ENCODE measurements at regions not wholly inside any gene's neighbourhood (a gene's known extent, or its start where the extent isn't known, plus 50 kb on each side); places are given as distances from the start of the nearest gene placed in this dataset.

GRCh38 chr13:57527114-57527735 is 104.3 kb upstream of the PCDH17 start:
- ChIA-PET POLR2A (no interaction called here), CTCF (no interaction called here)
- TF ChIP-seq FOXM1 (IDR thresholded peaks at IDR 0.05; ENCODE audit: borderline replicate concordance) (no peak), BHLHE40 (IDR thresholded peaks at IDR 0.05; ENCODE audit: borderline replicate concordance) (no peak), SP1 (IDR thresholded peaks at IDR 0.05) (no peak), ZNF384 (IDR thresholded peaks at IDR 0.05) (no peak), TARDBP (IDR thresholded peaks at IDR 0.05) (no peak), L3MBTL2 (conservative IDR thresholded peaks at IDR 0.05) (no peak), ARNT (IDR thresholded peaks at IDR 0.05) (no peak), FOXA1 (IDR thresholded peaks at IDR 0.05) (no peak)
- DNase-seq (ENCODE audit: extremely low spot score) = no peak

DNA sequence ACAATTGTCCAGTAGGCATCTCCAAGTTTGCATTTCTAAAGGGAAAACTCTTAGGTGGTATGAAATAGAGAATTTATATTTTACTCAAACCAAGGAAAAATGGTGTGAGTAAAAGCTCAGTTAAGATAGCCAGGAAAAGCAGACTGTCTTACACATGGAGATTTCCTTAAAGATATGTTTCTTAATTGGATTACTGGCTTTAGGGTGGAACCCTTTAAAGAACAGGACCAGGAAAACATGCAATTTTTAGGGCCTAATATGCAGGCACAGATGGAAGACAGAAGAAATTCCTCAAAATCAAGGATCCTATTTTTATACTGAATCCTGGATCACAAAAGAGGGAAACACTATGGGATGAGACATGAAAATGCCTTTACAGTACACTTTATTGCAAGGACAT is 100.3 kb upstream of the PCDH17 start:
- CTCF ChIA-PET = no interaction called here

GRCh38 chr13:57546942-57547341 is 84.6 kb upstream of the PCDH17 start:
- ChIA-PET CTCF (no interaction called here), POLR2A (no interaction called here)
- TF ChIP-seq FOXM1 (IDR thresholded peaks at IDR 0.05; ENCODE audit: borderline replicate concordance) (no peak), SUZ12 (IDR thresholded peaks at IDR 0.05) (no peak), FOXK2 (IDR thresholded peaks at IDR 0.05) (no peak), L3MBTL2 (conservative IDR thresholded peaks at IDR 0.05) (no peak), ELF4 (IDR thresholded peaks at IDR 0.05) (no peak), FOXA1 (IDR thresholded peaks at IDR 0.05) (no peak), BHLHE40 (IDR thresholded peaks at IDR 0.05; ENCODE audit: borderline replicate concordance) (no peak), NFRKB (IDR thresholded peaks at IDR 0.05) (no peak), CTBP1 (IDR thresholded peaks at IDR 0.05; ENCODE audit: borderline replicate concordance) (no peak), PKNOX1 (IDR thresholded peaks at IDR 0.05) (no peak), SP1 (IDR thresholded peaks at IDR 0.05) (no peak), HDGF (IDR thresholded peaks at IDR 0.05; ENCODE audit: borderline replicate concordance) (no peak), TARDBP (IDR thresholded peaks at IDR 0.05) (no peak), ARNT (IDR thresholded peaks at IDR 0.05) (no peak), ZNF384 (IDR thresholded peaks at IDR 0.05) (no peak), LEF1 (IDR thresholded peaks at IDR 0.05; ENCODE audit: borderline replicate concordance) (no peak)
- no peak for DNase-seq (ENCODE audit: extremely low spot score)

More for the DNA sequence above, 100.3 kb upstream of the PCDH17 start:
- no peak for TF ChIP-seq ARNT (IDR thresholded peaks at IDR 0.05)
- no peak for TF ChIP-seq FOXM1 (IDR thresholded peaks at IDR 0.05; ENCODE audit: borderline replicate concordance)
- TF ChIP-seq ELF4 (IDR thresholded peaks at IDR 0.05) = no peak
- TF ChIP-seq FOXA1 (IDR thresholded peaks at IDR 0.05) = no peak
- no peak for TF ChIP-seq TARDBP (IDR thresholded peaks at IDR 0.05)
- POLR2A ChIA-PET = no interaction called here
- no peak for DNase-seq (ENCODE audit: extremely low spot score)

DNA sequence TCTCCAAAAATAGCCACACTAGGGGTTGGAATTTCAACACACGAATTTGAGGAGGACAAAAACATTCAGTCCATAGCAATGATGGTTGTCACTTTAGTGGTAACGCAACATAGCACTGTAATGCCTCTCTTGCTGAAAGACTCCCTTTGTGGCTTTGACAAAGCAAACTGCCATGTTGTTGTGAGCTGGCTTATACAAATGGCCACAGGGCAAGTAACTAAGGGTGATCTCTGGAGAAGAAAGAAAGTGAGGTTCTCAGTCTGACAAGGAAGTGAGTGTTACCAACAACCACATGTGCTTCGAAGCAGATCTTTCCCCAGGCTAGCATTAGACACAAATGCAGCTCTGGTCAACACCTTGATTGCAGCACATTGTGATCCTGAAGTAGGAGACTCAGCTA is 79.1 kb upstream of the PCDH17 start:
- CTCF ChIA-PET = no interaction called here
- TF ChIP-seq NFRKB (IDR thresholded peaks at IDR 0.05) (no peak), HDGF (IDR thresholded peaks at IDR 0.05; ENCODE audit: borderline replicate concordance) (no peak), TARDBP (IDR thresholded peaks at IDR 0.05) (no peak), BHLHE40 (IDR thresholded peaks at IDR 0.05; ENCODE audit: borderline replicate concordance) (no peak), L3MBTL2 (conservative IDR thresholded peaks at IDR 0.05) (no peak), SUZ12 (IDR thresholded peaks at IDR 0.05) (no peak), SP1 (IDR thresholded peaks at IDR 0.05) (no peak), ZNF384 (IDR thresholded peaks at IDR 0.05) (no peak), ELF4 (IDR thresholded peaks at IDR 0.05) (no peak), FOXM1 (IDR thresholded peaks at IDR 0.05; ENCODE audit: borderline replicate concordance) (no peak), ARNT (IDR thresholded peaks at IDR 0.05) (no peak), CTBP1 (IDR thresholded peaks at IDR 0.05; ENCODE audit: borderline replicate concordance) (no peak), LEF1 (IDR thresholded peaks at IDR 0.05; ENCODE audit: borderline replicate concordance) (no peak), FOXK2 (IDR thresholded peaks at IDR 0.05) (no peak), FOXA1 (IDR thresholded peaks at IDR 0.05) (no peak), PKNOX1 (IDR thresholded peaks at IDR 0.05) (no peak)
- POLR2A ChIA-PET = no interaction called here

DNA sequence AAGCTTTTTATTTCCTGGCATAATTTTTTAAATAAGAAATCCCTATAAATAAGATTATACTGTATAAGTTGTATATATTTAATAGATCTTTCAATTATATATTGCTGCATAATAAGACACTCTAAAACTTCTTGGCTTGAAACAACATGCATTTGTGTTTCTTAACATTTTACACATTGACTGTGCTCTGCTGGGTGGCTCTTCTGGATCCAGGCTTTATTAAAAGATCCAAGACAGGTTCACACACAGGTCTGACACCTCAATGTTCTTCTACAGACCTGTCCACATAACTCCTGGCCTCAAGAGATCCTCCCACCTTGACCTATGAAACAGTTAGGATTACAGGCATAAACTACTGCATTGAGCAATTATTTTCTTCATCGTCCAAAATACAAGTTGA is 77.6 kb upstream of the PCDH17 start:
- POLR2A ChIA-PET = no interaction called here
- no peak for TF ChIP-seq SUZ12 (IDR thresholded peaks at IDR 0.05)
- no peak for TF ChIP-seq FOXA1 (IDR thresholded peaks at IDR 0.05)
- TF ChIP-seq FOXM1 (IDR thresholded peaks at IDR 0.05; ENCODE audit: borderline replicate concordance) = no peak
- no peak for TF ChIP-seq FOXK2 (IDR thresholded peaks at IDR 0.05)
- no peak for TF ChIP-seq BHLHE40 (IDR thresholded peaks at IDR 0.05; ENCODE audit: borderline replicate concordance)
- no peak for TF ChIP-seq ELF4 (IDR thresholded peaks at IDR 0.05)
- no peak for TF ChIP-seq PKNOX1 (IDR thresholded peaks at IDR 0.05)
- no peak for TF ChIP-seq LEF1 (IDR thresholded peaks at IDR 0.05; ENCODE audit: borderline replicate concordance)
- no peak for TF ChIP-seq ZNF384 (IDR thresholded peaks at IDR 0.05)
- TF ChIP-seq CTBP1 (IDR thresholded peaks at IDR 0.05; ENCODE audit: borderline replicate concordance) = no peak
- no peak for TF ChIP-seq HDGF (IDR thresholded peaks at IDR 0.05; ENCODE audit: borderline replicate concordance)
- TF ChIP-seq L3MBTL2 (conservative IDR thresholded peaks at IDR 0.05) = no peak
- TF ChIP-seq NFRKB (IDR thresholded peaks at IDR 0.05) = no peak
- no peak for TF ChIP-seq SP1 (IDR thresholded peaks at IDR 0.05)
- no peak for DNase-seq (ENCODE audit: extremely low spot score)
- CTCF ChIA-PET = no interaction called here

More for the DNA sequence above, 79.1 kb upstream of the PCDH17 start:
- no peak for DNase-seq (ENCODE audit: extremely low spot score)

DNA sequence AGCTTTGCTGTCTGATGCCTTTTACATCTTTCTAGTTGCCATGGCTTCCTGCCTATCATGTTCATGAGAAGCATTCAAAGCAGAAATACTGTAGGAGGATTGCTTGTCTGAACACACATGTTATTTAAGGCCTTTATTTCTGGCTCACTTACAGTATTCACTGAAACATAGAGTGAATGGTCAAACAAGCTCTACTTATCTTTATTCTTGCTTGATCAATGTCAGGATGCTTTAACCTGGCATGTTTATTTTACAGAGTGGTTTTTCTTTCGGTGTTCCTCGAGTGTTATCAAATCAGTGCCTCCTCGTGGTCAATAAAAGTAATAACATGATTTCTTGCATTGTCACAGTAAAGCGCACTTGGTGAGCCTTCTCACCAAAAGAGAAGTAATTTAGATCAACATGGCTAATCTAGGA is 73.5 kb upstream of the PCDH17 start:
- CTCF ChIA-PET = no interaction called here
- POLR2A ChIA-PET = no interaction called here
- DNase-seq (ENCODE audit: extremely low spot score) = peak; percentile 22
- TF ChIP-seq SP1 (IDR thresholded peaks at IDR 0.05) = no peak
- no peak for TF ChIP-seq ARNT (IDR thresholded peaks at IDR 0.05)
- no peak for TF ChIP-seq FOXM1 (IDR thresholded peaks at IDR 0.05; ENCODE audit: borderline replicate concordance)
- no peak for TF ChIP-seq ZNF384 (IDR thresholded peaks at IDR 0.05)
- TF ChIP-seq TARDBP (IDR thresholded peaks at IDR 0.05) = no peak
- no peak for TF ChIP-seq NFRKB (IDR thresholded peaks at IDR 0.05)
- TF ChIP-seq FOXK2 (IDR thresholded peaks at IDR 0.05) = no peak
- TF ChIP-seq FOXA1 (IDR thresholded peaks at IDR 0.05) = no peak
- TF ChIP-seq PKNOX1 (IDR thresholded peaks at IDR 0.05) = no peak
- TF ChIP-seq LEF1 (IDR thresholded peaks at IDR 0.05; ENCODE audit: borderline replicate concordance) = no peak
- TF ChIP-seq L3MBTL2 (conservative IDR thresholded peaks at IDR 0.05) = no peak
- no peak for TF ChIP-seq HDGF (IDR thresholded peaks at IDR 0.05; ENCODE audit: borderline replicate concordance)
- no peak for TF ChIP-seq CTBP1 (IDR thresholded peaks at IDR 0.05; ENCODE audit: borderline replicate concordance)
- TF ChIP-seq SUZ12 (IDR thresholded peaks at IDR 0.05) = no peak

Measured in HEK293T (cell line).